Pons (tissue), 1 donor: ENCODE measurements at regions not wholly inside any gene's neighbourhood (a gene's known extent, or its start where the extent isn't known, plus 50 kb on each side); places are given as distances from the start of the nearest gene placed in this dataset.
"Not testable (repeated sequence)": the region's sequence is repeated elsewhere in the genome, so short reads cannot be mapped to it uniquely, and the experiment has no call there.

Experiments
- DNase-seq: peaks from one replicate; pipeline ENCODE4 v3.0.0-alpha.2; 2016; ENCODE audit warnings: low spot score

DNA sequence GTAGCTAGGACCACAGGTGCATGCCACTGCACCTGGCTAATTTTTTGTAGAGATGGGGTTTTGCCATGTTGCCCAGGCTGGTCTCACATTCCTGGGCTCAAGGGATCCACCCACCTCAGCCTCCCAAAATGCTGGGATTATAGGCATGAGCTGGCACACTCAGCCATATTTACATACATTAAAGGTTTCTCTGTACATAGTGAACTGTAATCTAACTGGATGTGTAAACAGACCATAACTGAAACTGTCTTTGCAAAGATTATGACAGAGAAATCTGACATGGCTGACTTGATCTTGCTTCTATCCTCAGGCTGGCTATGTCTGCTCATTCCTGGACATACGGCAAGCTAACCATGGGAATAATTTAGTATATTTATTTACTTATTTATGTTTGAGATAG is 139.2 kb upstream of the XPO1 start:
- no peak for DNase-seq

DNA sequence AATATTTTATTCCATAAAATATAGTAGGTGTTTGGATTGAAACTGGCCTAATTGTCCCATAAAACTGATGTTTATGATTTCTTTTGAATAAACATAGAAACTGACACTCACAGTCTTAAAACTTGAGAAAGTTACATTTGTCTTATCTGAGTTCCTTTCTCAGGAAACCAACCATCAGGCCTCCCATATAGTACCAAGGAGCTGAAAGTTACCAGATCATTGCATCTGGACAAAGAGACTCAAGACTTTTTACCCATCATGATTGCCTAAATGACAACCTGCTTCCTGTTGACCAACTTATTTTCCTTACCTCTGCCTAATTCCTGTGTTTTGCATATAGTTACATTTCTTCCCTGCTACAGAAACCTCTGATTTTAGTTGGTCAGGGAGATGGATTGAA is 137.0 kb upstream of the XPO1 start:
- DNase-seq = no peak

DNA sequence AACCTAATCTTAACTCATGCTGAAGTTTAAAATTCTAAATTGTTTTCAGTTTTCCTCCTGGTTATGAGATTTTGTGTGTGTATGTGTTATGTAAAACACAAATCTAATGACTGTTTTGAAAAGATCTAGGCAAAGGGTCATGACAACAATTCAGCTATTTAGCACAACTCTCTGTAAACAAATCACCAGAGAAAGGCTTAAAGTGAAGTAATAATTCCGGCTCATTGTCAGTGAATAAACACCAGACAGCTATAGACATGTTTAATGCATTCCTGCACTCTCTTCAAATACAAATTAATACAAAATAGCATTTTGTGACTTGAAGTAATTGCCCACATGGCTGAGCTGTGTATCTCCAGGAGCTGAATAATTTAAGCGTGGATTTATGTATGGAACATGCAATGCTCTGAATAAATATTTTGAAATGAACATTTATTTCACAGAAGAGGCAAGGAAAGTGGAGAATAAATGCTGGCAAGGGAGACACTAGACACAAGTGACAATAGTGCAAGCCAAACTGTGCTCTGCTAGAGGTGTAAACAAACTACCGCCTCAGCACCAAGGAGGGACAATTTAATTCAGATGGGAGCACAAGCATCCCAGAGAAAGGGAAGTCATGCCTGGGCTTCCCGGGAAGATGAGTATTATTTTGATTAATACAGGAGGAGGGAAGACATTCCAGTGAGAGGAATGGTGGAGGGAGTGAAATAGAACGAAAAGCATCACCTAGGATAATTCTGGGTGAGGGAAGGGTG is 133.6 kb upstream of the XPO1 start:
- DNase-seq = peak; percentile 93

DNA sequence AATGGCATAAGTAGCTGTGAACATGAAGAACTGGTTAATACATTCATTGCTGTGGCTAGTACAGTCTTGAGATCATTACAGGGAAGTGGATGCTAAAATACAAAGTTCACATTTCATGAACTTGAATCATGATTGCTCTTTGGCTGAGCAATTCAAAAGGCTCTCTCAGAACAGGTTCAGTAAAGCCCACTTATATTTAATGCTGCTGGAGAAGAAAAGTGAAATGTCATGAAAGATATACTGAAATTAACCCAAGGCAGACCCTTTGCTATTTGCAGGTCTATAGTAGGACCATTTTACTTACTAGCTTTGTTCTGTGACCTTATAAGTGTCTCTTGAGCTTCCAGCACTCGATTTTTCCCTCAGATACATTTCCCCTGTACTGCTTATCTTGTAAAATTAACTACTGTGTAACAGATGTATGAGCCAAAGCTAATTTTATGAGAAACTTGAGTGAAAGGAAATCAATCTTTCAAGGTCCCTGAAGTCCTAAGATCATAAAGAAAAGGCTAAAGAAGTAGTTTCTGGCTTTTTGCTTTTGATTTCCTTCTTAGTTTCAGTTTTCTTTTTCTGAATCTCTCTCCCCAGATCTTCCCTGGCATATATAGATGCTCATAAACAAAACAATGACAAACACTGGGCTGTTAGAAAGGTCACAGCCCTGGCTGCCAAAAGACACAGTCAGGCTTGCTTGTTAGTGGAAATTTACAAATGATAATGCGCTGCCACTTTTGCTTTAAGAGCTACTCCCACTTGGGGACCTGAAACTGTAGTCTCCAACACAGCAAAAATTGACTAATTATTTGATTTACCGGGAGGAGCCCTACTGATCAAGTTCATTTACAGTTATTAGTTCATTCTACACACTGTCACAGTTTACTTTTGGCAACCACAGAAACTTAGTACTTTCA is 132.7 kb upstream of the XPO1 start:
- DNase-seq = peak; percentile 97

DNA sequence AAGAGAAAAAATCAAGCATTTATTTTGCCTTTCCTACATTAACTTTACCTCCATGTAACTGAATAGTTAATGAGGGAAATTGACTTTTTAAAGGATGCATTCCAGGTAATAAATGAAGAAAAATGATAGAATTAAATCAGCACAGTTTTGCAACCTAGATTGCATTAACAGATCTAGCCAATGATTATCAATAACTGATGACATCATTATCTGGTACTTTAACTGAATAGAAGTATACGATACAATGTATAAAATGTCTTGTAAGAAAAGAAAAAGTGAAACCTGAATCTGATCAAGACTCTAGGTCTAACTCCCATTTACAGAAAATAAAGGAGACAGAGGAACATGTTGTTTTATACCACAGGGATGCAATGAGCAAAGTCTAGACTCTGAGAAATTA is 126.0 kb upstream of the XPO1 start:
- no peak for DNase-seq

GRCh38 chr2:61662990-61663389 is 124.8 kb upstream of the XPO1 start:
- DNase-seq = no peak

GRCh38 chr2:61660511-61661388 is 122.6 kb upstream of the XPO1 start:
- peak; percentile 38 for DNase-seq

DNA sequence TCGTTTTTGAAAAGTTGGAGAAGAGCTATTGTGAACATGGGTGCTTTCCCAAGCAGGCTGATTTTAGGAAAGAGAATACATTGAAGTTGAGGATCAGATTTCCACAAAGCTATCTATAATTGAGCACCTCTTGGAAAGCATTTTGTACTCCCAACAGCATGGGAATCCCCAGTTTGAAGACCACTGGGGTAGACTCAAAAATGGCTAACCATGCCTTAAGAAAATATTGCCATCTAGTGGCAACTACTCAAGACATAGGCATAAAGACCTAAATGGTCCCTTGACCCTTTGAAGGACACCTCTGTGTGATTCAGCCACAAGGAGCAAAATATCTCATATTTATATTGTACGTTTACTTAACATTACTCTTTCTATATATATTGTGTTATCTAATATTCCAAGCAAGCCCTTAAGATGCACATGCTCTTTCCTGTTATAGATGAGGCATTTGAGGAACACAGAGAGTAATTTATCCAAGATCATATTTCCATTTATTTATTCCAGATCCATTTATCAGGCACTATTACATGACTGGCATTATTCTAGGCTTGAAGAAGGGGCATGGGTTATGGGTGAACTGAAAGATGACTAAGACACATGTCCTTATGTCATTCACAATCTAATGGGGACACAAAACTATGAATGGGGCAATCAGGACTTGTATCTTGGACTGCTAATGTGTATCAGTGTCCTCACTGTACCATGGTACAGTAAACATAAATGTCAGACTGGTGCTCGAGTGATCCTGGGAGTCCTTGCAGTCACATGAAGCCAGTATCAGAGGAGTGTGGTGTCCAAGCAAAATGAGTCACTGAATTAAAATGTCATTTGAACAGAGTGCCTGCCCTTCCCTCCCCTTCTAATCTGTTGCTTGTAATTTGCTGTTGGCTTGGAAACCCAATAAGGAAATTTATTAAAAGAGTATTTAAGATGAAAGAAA is 121.0 kb upstream of the XPO1 start:
- peak; percentile 60 for DNase-seq

- not testable (repeated sequence) for DNase-seq
These were observed 111.8 kb upstream of the XPO1 start for GRCh38 chr2:61649946-61650345.

GRCh38 chr2:61649021-61649420 is 110.9 kb upstream of the XPO1 start:
- DNase-seq = no peak

DNA sequence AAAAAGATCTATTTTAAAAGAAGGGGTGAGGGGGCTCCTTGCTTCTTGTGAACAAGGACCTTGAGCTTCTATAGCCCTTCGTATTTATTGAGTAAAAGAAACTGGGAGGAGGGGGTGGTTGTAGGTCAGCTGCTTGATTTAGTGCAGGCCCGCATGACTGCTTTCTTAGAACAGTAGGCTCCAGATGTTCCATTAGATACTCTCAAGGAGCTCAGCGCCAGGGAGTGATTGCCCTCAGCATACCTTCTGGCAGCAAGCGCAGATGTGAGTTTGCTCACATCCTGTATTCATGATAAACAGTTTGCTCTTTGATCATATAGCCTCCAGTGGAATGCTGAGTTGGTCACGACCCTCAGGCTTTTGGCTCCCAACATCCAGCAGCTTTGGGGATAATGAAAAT is 108.9 kb upstream of the XPO1 start:
- DNase-seq = no peak

- DNase-seq = no peak
These were observed 107.8 kb upstream of the XPO1 start for GRCh38 chr2:61645911-61646310.

GRCh38 chr2:61643153-61643552 is 105.0 kb upstream of the XPO1 start:
- not testable (repeated sequence) for DNase-seq

DNA sequence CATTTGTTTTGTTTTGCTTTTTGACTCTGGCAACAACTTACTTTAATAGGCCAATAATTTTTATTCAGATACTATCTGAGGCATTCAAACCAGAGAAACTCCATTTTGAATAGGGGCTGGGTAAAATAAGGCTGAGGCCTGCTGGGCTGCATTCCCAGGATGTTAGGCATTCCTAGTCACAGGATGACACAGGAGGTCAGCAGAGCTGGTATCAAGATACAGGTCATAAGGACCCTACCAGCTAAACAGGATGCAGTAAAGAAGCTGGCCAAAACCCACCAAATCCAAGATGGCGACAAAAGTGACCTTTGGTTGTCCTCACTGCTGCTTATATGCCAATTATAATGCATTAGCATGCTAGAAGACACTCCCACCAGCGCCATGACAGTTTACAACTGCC is 102.2 kb upstream of the XPO1 start:
- no peak for DNase-seq

- DNase-seq = no peak
These were observed 101.6 kb upstream of the XPO1 start for GRCh38 chr2:61639721-61640120.

GRCh38 chr2:61636686-61637085 is 98.5 kb upstream of the XPO1 start:
- DNase-seq = no peak

DNA sequence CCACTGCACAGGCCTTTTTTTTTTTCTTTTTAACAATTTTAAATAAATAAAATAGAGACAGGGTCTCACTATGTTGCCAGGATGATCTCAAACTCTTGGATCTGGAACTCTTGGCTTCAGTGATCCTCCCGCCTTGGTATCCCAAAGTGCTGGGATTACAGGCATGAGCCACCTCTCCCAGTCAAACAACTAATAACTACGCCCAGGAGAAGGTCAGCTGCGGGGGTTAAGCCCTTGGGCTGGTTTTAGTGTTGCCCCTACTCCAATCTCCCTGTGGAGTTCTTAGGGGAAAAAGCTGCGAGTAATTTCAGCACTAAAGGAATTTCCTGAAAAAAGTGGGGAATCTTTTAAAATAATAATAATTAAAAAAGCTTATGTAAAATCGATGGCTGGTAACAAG is 96.4 kb upstream of the XPO1 start:
- no peak for DNase-seq

DNA sequence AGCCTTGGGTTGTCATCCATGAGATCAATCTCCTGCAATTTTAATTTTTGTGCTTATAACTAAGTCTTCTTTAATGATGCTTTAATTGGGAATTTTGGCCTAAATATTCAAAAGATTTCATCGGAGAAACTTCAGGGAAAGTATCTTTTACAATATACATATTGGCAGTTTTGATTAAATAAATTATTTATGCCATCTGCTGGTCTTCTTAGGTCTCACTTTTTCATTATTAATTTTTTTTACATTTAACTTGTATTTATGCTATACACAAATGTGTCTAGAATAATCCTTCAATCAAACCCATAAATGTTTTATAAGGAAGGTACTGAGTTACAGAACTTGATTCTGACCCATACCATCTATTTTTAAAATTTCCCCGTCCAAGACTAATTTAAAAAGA is 95.1 kb upstream of the XPO1 start:
- DNase-seq = no peak

DNA sequence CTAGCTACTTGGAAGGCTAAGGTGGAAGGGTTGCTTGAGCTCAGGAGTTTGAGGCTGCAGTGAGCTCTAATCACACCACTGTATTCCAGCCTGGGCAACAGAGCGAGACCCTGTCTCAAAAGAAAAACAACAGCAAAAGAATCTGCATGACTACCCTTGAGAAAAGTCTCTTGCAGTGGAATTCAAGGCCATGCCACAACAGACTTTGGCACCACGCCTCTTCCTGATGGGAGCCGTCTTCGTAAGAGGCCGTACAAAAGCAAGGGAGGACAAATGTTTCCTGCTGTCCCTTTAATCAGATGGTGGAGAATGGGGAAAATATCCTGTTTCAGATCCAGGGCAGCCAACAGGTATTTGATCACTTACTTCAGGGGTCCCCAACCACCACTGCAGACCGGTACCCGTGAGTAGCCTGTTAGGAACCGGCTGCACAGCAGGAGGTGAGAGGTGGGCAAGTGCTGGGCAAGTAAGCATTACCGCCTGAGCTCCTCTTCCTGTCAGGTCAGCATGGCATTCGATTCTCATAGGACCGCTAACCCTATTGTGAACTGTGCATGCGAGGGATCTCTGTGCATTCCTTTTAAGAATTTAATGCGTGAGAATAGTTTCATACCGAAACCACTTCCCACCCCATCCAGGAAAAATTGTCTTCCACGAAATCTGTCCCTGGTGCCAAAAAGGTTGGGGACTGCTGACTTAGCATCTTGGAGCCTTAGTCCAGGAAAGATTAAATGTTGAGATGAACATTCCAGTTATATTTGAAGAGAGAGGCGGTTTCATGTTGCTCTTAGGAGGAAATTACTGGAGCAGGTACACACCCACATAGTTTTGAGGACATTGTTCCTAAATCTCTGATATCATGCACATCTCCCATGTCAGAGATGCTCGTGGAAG is 94.4 kb upstream of the XPO1 start:
- no peak for DNase-seq

- no peak for DNase-seq
These were observed 93.2 kb upstream of the XPO1 start for GRCh38 chr2:61631321-61631720.
